ENCODE measurements at regions not wholly inside any gene's neighbourhood (a gene's known extent, or its start where the extent isn't known, plus 50 kb on each side); places are given as distances from the start of the nearest gene placed in this dataset.

DNA sequence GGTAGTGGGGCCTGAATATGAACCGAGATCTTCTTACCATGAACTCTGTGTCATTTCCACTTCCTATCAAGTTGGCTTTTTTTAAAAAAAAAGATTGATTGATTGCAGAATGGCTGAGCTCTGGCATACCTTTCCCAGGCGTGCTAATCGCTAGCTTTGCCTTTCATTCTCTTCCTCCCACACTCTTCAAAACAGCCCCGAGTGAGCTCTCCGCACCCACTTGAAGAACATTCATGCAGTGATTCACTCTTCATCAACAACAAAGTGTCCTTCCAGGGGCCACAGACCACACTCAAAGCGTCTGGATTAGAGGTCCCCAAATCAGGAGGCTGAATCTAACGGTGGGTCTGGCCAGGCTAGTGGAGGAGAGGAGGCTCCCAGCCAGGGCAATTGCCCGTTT is 96.3 kb upstream of the GALNT2 start:
- Histone ChIP-seq H3K27ac (no peak overlapping the region), H3K4me1 (no peaks in the 10 kb centered on the region), H3K4me3 (no peak overlapping the region), H4K20me1 (no peaks in the 10 kb centered on the region), H3K9me3 (peaks cover 5% of the 10 kb centered on the region), H3K36me3 (no peaks in the 10 kb centered on the region), H3K4me2 (no peak overlapping the region), H3K9ac (no peak overlapping the region), H3K27me3 (no peaks in the 10 kb centered on the region)
- TF ChIP-seq Cebpa-rat (IDR thresholded peaks at IDR 0.05): no peak

DNA sequence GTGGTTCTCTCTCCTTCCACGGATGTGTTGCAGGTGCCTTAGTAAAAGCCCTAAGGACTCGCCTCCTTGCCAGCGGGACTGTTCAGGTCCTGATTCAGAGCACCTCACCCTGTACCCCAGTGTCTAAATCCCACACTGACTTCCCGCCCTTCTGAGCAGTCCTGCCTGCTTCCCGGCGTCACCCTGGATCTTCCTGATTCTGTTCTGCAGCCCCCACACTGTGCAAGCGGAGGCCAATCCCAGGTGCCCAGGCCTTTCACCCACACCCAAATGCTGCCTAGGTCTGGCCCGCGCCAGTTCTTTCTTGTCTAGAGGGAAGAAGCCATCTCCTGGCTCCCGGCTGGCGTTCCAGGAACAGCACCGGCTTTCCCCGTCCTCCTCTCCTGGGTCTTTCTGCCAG is 95.9 kb upstream of the GALNT2 start:
- H3K27me3 ChIP-seq: no peaks in the 10 kb centered on the region
- H3K4me3 ChIP-seq: no peak overlapping the region
- H3K9me3 ChIP-seq: peaks cover 9% of the 10 kb centered on the region
- H4K20me1 ChIP-seq: no peaks in the 10 kb centered on the region
- TF ChIP-seq Cebpa-rat (IDR thresholded peaks at IDR 0.05): no peak
- H3K4me2 ChIP-seq: no peak overlapping the region
- H3K36me3 ChIP-seq: no peaks in the 10 kb centered on the region
- H3K4me1 ChIP-seq: no peaks in the 10 kb centered on the region
- no peak overlapping the region for H3K27ac ChIP-seq
- no peak overlapping the region for H3K9ac ChIP-seq

GRCh38 chr1:229972600-229973296 is 94.3 kb upstream of the GALNT2 start:
- H3K4me3 ChIP-seq: no peak overlapping the region
- H3K9me3 ChIP-seq: peaks cover 14% of the 10 kb centered on the region
- TF ChIP-seq Cebpa-rat (IDR thresholded peaks at IDR 0.05): no peak
- H3K9ac ChIP-seq: no peak overlapping the region
- no peaks in the 10 kb centered on the region for H3K4me1 ChIP-seq
- H3K4me2 ChIP-seq: no peak overlapping the region
- no peaks in the 10 kb centered on the region for H4K20me1 ChIP-seq
- H3K36me3 ChIP-seq: no peaks in the 10 kb centered on the region
- H3K27ac ChIP-seq: no peak overlapping the region
- H3K27me3 ChIP-seq: no peaks in the 10 kb centered on the region

DNA sequence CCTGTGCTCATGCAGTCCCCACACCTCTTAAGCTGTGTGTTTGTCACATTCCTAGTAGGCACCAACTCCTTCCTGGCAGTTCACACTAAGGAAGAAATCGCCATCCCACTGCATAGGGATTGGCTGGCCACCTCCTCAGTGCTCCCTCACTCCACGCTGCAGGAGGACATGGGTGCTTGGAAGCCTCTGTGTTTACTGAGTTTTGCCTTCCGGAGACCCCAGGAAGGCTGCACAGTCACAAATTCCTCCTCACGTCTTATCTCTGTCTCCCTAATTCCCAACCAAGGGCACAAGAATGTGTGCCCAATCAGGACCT is 93.8 kb upstream of the GALNT2 start:
- H3K27ac ChIP-seq: no peak overlapping the region
- H4K20me1 ChIP-seq: no peaks in the 10 kb centered on the region
- no peak overlapping the region for H3K4me2 ChIP-seq
- no peak for TF ChIP-seq Cebpa-rat (IDR thresholded peaks at IDR 0.05)
- H3K4me3 ChIP-seq: no peak overlapping the region
- no peaks in the 10 kb centered on the region for H3K4me1 ChIP-seq
- H3K9ac ChIP-seq: no peak overlapping the region
- peaks cover 14% of the 10 kb centered on the region for H3K9me3 ChIP-seq
- H3K36me3 ChIP-seq: no peaks in the 10 kb centered on the region
- H3K27me3 ChIP-seq: no peaks in the 10 kb centered on the region

- H3K4me1 ChIP-seq: no peaks in the 10 kb centered on the region
Observed at GRCh38 chr1:229975047-229975446, 92.0 kb upstream of the GALNT2 start.

GRCh38 chr1:229980009-229980408 is 87.0 kb upstream of the GALNT2 start:
- Histone ChIP-seq H4K20me1 (no peaks in the 10 kb centered on the region), H3K27ac (no peak overlapping the region), H3K4me2 (no peak overlapping the region), H3K36me3 (no peaks in the 10 kb centered on the region), H3K27me3 (no peaks in the 10 kb centered on the region), H3K4me1 (peaks cover 14% of the 10 kb centered on the region), H3K9ac (no peak overlapping the region), H3K9me3 (peaks cover 17% of the 10 kb centered on the region), H3K4me3 (no peak overlapping the region)
- no peak for TF ChIP-seq Cebpa-rat (IDR thresholded peaks at IDR 0.05)

More at GRCh38 chr1:229975047-229975446, 92.0 kb upstream of the GALNT2 start:
- Histone ChIP-seq H3K27ac (no peak overlapping the region), H3K4me2 (no peak overlapping the region), H3K27me3 (no peaks in the 10 kb centered on the region), H4K20me1 (no peaks in the 10 kb centered on the region), H3K4me3 (no peak overlapping the region), H3K36me3 (no peaks in the 10 kb centered on the region), H3K9me3 (peaks cover 14% of the 10 kb centered on the region), H3K9ac (no peak overlapping the region)
- TF ChIP-seq Cebpa-rat (IDR thresholded peaks at IDR 0.05): no peak

GRCh38 chr1:229981736-229982135 is 85.3 kb upstream of the GALNT2 start:
- H3K9me3 ChIP-seq: 0 out of 2 replicates have a peak, but pooled peaks cover 3% of the 10 kb centered on the region
- peaks cover 22% of the 10 kb centered on the region for H3K4me1 ChIP-seq
- H3K36me3 ChIP-seq: no peaks in the 10 kb centered on the region
- H3K27ac ChIP-seq: no peak overlapping the region
- no peaks in the 10 kb centered on the region for H4K20me1 ChIP-seq
- H3K4me2 ChIP-seq: no peak overlapping the region
- H3K27me3 ChIP-seq: no peaks in the 10 kb centered on the region
- H3K4me3 ChIP-seq: no peak overlapping the region
- no peak overlapping the region for H3K9ac ChIP-seq
- TF ChIP-seq Cebpa-rat (IDR thresholded peaks at IDR 0.05): no peak

GRCh38 chr1:229984310-229984991 is 82.6 kb upstream of the GALNT2 start:
- no peaks in the 10 kb centered on the region for H4K20me1 ChIP-seq
- no peaks in the 10 kb centered on the region for H3K27me3 ChIP-seq

DNA sequence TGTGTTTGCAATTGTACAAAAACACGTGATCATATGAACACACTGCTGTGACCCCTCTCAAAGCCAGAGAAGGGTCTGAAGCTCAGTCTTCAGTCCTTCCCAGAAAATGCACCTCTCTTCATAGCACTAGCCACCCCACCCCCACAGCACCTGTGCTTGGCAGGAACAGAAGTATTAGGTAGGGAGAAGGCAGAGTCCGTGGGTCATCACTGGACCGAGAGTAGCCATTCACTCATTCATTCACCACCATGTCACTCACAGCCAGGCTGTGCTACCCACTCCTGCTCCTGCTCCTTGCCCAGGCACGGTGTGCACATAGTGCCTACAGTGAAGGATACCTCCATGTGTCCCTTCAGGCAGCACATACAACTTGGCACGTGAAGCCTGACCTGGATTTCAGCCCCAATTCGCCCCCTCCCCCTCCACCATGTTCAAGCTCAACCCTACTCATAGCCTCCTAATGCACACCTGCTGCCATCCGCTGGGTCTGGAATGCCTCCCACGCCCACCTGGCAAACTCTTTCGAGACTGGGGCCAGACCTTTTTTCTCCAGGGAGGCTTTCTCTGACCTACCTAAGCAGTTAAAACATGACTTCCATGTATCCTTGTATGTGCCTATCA is 81.9 kb upstream of the GALNT2 start:
- no peaks in the 10 kb centered on the region for H3K27me3 ChIP-seq
- TF ChIP-seq Cebpa-rat (IDR thresholded peaks at IDR 0.05): no peak
- peaks cover 22% of the 10 kb centered on the region for H3K4me1 ChIP-seq
- no peaks in the 10 kb centered on the region for H3K36me3 ChIP-seq
- no peak overlapping the region for H3K27ac ChIP-seq
- H3K9ac ChIP-seq: no peak overlapping the region
- H3K4me3 ChIP-seq: no peak overlapping the region
- 0 out of 2 replicates have a peak overlapping the region, but pooled peaks have one; percentile 1 for H3K4me2 ChIP-seq
- H3K9me3 ChIP-seq: 0 out of 2 replicates have a peak, but pooled peaks cover 3% of the 10 kb centered on the region
- H4K20me1 ChIP-seq: no peaks in the 10 kb centered on the region

More at GRCh38 chr1:229984310-229984991, 82.6 kb upstream of the GALNT2 start:
- no peak for TF ChIP-seq Cebpa-rat (IDR thresholded peaks at IDR 0.05)
- no peak overlapping the region for H3K4me3 ChIP-seq
- peak overlapping the region; percentile 41 for H3K4me2 ChIP-seq
- no peaks in the 10 kb centered on the region for H3K36me3 ChIP-seq
- H3K9me3 ChIP-seq: 0 out of 2 replicates have a peak, but pooled peaks cover 3% of the 10 kb centered on the region
- H3K4me1 ChIP-seq: peaks cover 22% of the 10 kb centered on the region
- no peak overlapping the region for H3K27ac ChIP-seq
- no peak overlapping the region for H3K9ac ChIP-seq

DNA sequence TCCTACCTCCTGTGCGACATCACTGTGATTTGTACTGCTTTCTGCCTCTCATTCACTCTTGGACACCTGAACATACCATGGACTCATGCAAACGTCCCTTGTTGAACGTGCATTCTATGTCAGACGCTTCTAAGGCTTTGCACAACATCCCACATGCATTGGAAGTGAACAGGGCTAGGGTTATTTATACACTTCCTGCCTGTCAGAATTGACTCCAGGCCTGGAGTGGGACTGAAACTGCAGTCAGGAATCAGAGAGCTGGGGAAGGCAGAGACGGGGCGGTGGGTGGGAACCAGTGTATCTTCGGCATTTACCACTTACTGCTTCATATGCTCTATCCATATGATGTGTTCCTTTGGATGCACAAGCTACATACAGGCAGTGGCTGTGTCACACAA is 81.4 kb upstream of the GALNT2 start:
- Histone ChIP-seq H3K4me1 (peaks cover 22% of the 10 kb centered on the region), H3K36me3 (no peaks in the 10 kb centered on the region), H4K20me1 (no peaks in the 10 kb centered on the region), H3K27ac (no peak overlapping the region), H3K27me3 (no peaks in the 10 kb centered on the region), H3K4me3 (no peak overlapping the region), H3K9ac (no peak overlapping the region), H3K9me3 (0 out of 2 replicates have a peak, but pooled peaks cover 3% of the 10 kb centered on the region), H3K4me2 (0 out of 2 replicates have a peak overlapping the region, but pooled peaks have one; percentile 1)
- no peak for TF ChIP-seq Cebpa-rat (IDR thresholded peaks at IDR 0.05)

Measured in BLaER1 (cell line).